ENCODE measurements at regions not wholly inside any gene's neighbourhood (a gene's known extent, or its start where the extent isn't known, plus 50 kb on each side); places are given as distances from the start of the nearest gene placed in this dataset.

- Mint-ChIP-seq H3K4me1 (peaks cover 3% of the 10 kb centered on the region), H3K36me3 (no peaks in the 10 kb centered on the region), H3K27ac (no peak overlapping the region), H3K9me3 (no peaks in the 10 kb centered on the region), H3K4me3 (no peak overlapping the region), H3K27me3 (ENCODE audit: insufficient read depth, low read depth) (no peaks in the 10 kb centered on the region)
- Histone ChIP-seq H3K36me3 (no peaks in the 10 kb centered on the region), H2AFZ (replicated peaks) (no peak overlapping the region), H4K20me1 (ENCODE audit: low read depth) (no peaks in the 10 kb centered on the region), H3K9me3 (ENCODE audit: low read depth) (no peaks in the 10 kb centered on the region), H3F3A (ENCODE audit: low read depth) (no peaks in the 10 kb centered on the region), H3K4me3 (no peak overlapping the region), H3K79me2 (ENCODE audit: low read depth) (no peaks in the 10 kb centered on the region), H3K27ac (no peak overlapping the region), H3K9ac (no peak overlapping the region), H3K4me2 (no peak overlapping the region), H3K4me1 (no peaks in the 10 kb centered on the region), H3K27me3 (no peaks in the 10 kb centered on the region)
- no peak for TF ChIP-seq CTCF (IDR thresholded peaks at IDR 0.05)
- TF ChIP-seq EZH2phosphoT487 (IDR thresholded peaks at IDR 0.05), result no peak
- no peak for DNase-seq (ENCODE audit: low spot score)
Measured at GRCh38 chr7:41803569-41803968, 100.7 kb upstream of the INHBA start.

GRCh38 chr7:41796331-41796730 lies 93.4 kb upstream of the INHBA start:
- Histone ChIP-seq H3K4me2 (no peak overlapping the region), H3K9me3 (ENCODE audit: low read depth) (no peaks in the 10 kb centered on the region), H3K4me3 (no peak overlapping the region), H3K4me1 (no peaks in the 10 kb centered on the region), H4K20me1 (ENCODE audit: low read depth) (no peaks in the 10 kb centered on the region), H3F3A (ENCODE audit: low read depth) (no peaks in the 10 kb centered on the region), H3K27ac (no peak overlapping the region), H3K36me3 (no peaks in the 10 kb centered on the region), H3K9ac (no peak overlapping the region), H3K27me3 (no peaks in the 10 kb centered on the region), H3K79me2 (ENCODE audit: low read depth) (no peaks in the 10 kb centered on the region), H2AFZ (replicated peaks) (no peak overlapping the region)
- TF ChIP-seq CTCF (IDR thresholded peaks at IDR 0.05), result no peak
- TF ChIP-seq EZH2phosphoT487 (IDR thresholded peaks at IDR 0.05), result no peak
- no peak for TF ChIP-seq EZH2 (IDR thresholded peaks at IDR 0.05)
- no peak for DNase-seq (ENCODE audit: low spot score)
- peaks cover 2% of the 10 kb centered on the region for H3K27me3 Mint-ChIP-seq (ENCODE audit: insufficient read depth, low read depth)
- H3K4me3 Mint-ChIP-seq, result no peak overlapping the region
- no peaks in the 10 kb centered on the region for H3K36me3 Mint-ChIP-seq
- H3K9me3 Mint-ChIP-seq, result peaks cover 3% of the 10 kb centered on the region
- no peaks in the 10 kb centered on the region for H3K4me1 Mint-ChIP-seq
- no peak overlapping the region for H3K27ac Mint-ChIP-seq

- Histone ChIP-seq H3K4me3 (no peak overlapping the region), H3K4me1 (no peaks in the 10 kb centered on the region), H3K4me2 (no peak overlapping the region), H3K9me3 (ENCODE audit: low read depth) (no peaks in the 10 kb centered on the region), H3F3A (ENCODE audit: low read depth) (no peaks in the 10 kb centered on the region), H4K20me1 (ENCODE audit: low read depth) (no peaks in the 10 kb centered on the region), H2AFZ (replicated peaks) (no peak overlapping the region), H3K9ac (no peak overlapping the region), H3K79me2 (ENCODE audit: low read depth) (no peaks in the 10 kb centered on the region), H3K36me3 (no peaks in the 10 kb centered on the region), H3K27ac (no peak overlapping the region), H3K27me3 (no peaks in the 10 kb centered on the region)
- Mint-ChIP-seq H3K4me1 (no peaks in the 10 kb centered on the region), H3K27ac (no peak overlapping the region), H3K36me3 (no peaks in the 10 kb centered on the region), H3K27me3 (ENCODE audit: insufficient read depth, low read depth) (peaks cover 2% of the 10 kb centered on the region), H3K9me3 (peaks cover 3% of the 10 kb centered on the region), H3K4me3 (no peak overlapping the region)
- no peak for TF ChIP-seq EZH2 (IDR thresholded peaks at IDR 0.05)
- TF ChIP-seq EZH2phosphoT487 (IDR thresholded peaks at IDR 0.05), result no peak
- TF ChIP-seq CTCF (IDR thresholded peaks at IDR 0.05), result no peak
- no peak for DNase-seq (ENCODE audit: low spot score)
Measured at GRCh38 chr7:41795276-41795833, 92.5 kb upstream of the INHBA start.

All from neural progenitor cell (in vitro differentiated cells).